GM18861 (cell line): ENCODE measurements at regions not wholly inside any gene's neighbourhood (a gene's known extent, or its start where the extent isn't known, plus 50 kb on each side); places are given as distances from the start of the nearest gene placed in this dataset.
"Not testable (repeated sequence)": the region's sequence is repeated elsewhere in the genome, so short reads cannot be mapped to it uniquely, and the experiment has no call there.

ENCODE experiments used
- ATAC-seq: cut with Tn5 transposase; IDR thresholded peaks from one replicate; pipeline ENCODE4 v1.9.1; 2021; ENCODE audit not compliant: unreplicated experiment

DNA sequence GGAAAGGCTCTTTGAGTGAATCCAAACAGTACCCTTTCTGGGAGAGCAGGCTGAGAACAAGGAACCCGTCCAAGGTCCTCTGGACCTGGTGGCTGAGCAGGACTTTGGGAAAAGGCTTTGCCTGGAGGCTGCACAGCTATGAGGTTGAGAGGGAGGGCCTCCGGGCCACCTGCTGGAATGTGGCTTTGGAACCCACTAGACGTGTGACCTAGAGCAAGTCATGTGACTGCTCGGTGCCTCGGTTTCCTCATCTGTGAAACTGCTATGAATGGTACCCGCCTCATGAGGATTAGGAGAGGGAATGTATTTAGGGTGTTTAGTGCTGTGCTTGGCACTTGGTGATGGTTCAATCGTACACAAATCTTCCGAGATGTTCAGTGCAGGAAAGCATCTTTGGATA is 50.4 kb downstream of the HAPSTR1 start:
- no peak for ATAC-seq

DNA sequence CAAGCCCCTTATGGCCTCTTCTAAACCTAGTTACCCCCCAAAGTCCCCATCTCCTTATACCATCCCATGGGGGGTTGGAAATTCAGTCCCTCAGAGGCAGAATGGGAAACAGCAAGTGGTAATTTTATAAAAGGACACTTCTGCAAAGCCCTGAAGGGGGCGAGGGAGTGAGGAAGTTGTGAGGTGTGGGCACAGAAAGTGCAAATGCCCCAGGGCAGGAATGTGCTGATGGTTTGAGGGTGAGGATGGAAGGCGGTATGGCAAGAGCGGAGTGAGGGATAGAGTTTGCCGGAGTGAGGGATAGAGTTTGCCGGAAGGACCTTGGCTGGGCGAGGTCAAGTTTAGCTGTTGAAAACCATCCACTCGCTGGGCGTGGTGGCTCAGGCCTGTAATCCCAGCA is 52.7 kb downstream of the HAPSTR1 start:
- no peak for ATAC-seq

- no peak for ATAC-seq
Measured at GRCh38 chr16:9148374-9149015, 57.1 kb downstream of the HAPSTR1 start.

GRCh38 chr16:9151074-9151473 is 59.6 kb downstream of the HAPSTR1 start:
- no peak for ATAC-seq

- ATAC-seq: no peak
Measured at GRCh38 chr16:9151597-9151996, 60.2 kb downstream of the HAPSTR1 start.

DNA sequence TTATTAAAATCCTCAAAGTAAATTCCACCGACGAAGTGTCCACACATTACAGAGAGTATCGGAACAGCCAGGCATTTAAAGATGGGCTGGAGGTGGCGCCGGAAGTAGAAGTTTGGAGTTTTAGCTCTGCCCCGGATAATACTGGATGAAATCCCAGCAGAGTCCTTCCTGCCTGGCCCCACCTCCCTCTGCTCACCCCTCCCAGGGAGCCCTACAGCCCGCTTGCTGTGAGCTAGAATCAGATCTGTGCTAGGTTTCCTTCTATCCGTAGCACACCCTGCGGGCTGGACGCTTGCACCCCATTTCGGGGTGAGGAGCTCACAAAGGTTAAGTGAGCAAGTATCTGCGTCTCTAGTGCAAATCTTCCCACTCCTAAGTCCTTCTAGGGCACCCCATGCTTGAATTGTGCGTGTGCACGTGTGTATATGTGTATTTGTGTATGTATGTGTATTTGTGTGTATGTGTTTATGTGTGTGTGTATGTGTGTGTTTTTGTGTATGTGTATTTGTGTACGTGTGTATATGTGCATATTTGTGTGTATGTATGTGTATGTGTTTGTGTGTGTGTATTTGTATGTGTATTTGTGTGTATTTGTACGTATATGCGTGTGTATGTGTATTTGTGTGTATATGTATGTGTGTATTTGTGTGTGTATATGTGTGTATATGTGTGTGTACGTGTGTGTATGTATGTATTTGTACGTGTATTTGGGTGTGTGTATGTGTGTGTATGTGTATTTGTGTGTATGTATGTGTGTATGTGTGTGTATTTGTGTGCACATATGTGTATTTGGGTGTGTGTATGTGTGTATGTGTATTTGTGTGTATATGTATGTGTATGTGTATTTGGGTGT is 61.4 kb downstream of the HAPSTR1 start:
- no peak for ATAC-seq

DNA sequence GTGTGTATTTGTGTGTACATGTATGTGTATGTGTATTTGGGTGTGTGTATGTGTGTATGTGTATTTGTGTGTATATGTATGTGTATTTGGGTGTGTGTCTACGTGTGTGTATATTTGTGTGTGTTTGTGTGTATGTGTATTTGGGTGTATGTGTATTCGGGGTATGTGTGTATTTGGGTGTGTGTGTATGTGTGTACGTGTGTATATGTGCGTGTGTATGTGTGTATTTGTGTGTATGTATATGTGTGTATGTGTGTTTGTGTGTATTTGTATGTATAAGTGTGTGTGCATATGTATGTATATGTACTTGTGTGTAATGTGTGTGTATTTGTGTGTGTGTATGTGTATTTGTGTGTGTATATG is 62.0 kb downstream of the HAPSTR1 start:
- ATAC-seq: no peak

- ATAC-seq: no peak
Measured at GRCh38 chr16:9154567-9155410, 63.3 kb downstream of the HAPSTR1 start.

GRCh38 chr16:9155871-9156270 is 64.4 kb downstream of the HAPSTR1 start:
- no peak for ATAC-seq

GRCh38 chr16:9159839-9160550 is 68.6 kb downstream of the HAPSTR1 start:
- no peak for ATAC-seq

GRCh38 chr16:9160551-9160911 is 69.1 kb downstream of the HAPSTR1 start:
- ATAC-seq: no peak

DNA sequence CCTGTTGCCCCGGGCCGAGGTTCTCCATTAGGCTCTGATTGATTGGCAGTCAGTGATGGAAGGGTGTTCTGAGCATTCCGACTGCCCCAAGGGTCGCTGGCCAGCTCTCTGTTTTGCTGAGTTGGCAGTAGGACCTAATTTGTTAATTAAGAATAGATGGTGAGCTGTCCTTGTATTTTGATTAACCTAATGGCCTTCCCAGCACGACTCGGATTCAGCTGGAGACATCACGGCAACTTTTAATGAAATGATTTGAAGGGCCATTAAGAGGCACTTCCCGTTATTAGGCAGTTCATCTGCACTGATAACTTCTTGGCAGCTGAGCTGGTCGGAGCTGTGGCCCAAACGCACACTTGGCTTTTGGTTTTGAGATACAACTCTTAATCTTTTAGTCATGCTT is 74.2 kb downstream of the HAPSTR1 start:
- no peak for ATAC-seq

GRCh38 chr16:9166326-9166993 is 75.0 kb downstream of the HAPSTR1 start:
- not testable (repeated sequence) for ATAC-seq

DNA sequence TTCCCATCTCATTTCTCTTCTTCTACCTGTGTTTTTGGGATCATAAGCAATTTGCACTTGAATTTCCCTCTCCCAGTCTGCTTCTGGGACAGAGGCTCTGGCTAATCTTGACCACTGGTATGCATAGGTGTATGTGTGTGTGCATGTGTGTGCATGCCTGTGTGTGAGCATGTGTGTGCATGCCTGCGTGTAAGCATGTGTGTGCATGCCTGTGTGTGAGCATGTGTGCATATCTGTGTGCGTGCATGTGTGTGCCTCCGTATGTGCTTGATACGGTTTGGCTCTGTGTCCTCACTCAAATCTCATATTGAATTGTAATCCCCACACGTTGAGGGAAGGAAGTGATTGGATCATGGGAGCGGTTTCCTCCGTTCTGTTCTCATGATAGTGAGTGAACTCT is 77.7 kb downstream of the HAPSTR1 start:
- no peak for ATAC-seq

- no peak for ATAC-seq
Measured at GRCh38 chr16:9170470-9170869, 79.0 kb downstream of the HAPSTR1 start.

DNA sequence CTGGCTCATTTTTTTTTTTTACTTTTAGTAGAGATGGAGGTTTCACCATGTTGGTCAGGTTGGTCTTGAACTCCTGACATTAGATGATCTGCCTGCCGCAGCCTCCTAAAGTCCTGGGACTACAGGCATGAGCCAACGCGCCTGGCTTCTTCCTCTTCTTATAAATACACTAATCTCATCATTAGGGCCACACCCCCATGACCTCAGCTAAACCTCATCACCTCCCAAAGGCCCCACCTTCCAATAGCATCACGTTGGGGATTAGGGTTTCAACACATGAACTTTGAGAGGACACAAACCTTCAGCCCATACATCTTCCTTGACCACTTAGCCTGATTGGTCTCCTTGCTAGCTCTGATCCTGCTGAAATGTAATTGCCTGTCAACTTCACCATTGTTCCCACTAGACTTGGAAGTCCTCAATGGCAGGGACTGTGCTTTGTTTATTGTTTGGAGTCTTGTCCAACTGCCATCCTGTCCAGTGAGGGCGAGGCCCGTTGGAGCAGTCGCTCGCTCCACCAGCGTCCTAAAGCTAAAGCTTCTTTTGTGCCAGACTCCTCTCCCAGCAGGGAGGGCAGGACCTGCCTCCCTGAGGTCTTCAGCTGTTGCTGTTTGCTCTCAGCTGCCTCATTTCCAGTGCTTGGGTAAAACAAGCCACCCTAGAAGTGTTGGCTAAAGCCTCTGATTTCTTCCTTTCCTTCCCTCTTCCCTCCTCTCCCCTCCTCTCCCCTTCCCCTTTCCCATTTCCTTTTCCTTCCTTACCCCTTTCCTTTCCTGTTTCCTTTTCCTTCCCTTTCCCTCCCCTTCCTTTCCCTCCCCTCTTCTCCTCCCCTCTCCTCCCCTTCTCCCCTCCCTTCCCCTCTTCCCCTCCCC is 85.3 kb downstream of the HAPSTR1 start:
- ATAC-seq: no peak

GRCh38 chr16:9177861-9178260 is 86.4 kb downstream of the HAPSTR1 start:
- ATAC-seq: no peak

DNA sequence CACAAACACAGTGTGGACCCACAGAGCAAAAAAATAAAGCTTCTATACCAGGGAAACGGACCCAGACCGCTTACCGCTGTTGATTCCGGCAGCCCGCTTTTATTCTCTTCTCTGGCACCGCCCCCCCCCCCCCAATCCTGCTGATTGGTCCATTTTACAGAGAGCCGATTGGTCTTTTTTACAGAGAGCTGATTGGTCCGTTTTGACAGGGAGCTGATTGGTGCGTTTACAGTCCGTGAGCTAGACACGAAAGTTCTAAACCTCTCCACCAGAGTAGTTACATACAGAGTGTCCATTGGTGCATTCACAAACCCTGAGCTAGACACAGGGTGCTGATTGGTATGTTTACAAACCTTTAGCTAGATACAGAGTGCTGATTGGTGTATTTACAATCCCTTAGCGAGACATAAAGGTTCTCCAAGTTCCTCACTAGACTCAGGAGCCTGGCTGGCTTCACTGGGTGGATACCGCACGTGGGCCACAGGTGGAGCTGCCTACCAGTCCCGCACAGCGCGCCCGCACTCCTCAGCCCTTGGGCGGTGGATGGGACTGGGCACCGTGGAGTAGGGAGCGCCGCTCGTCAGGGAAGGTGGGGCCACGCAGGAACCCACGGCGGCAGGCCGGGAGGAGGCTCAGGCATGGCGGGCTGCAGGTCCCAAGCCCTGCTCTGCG is 92.4 kb downstream of the HAPSTR1 start:
- ATAC-seq: no peak

GRCh38 chr16:9184354-9184690 is 92.9 kb downstream of the HAPSTR1 start:
- ATAC-seq: no peak
